ENCODE measurements at regions not wholly inside any gene's neighbourhood (a gene's known extent, or its start where the extent isn't known, plus 50 kb on each side); places are given as distances from the start of the nearest gene placed in this dataset.

DNA sequence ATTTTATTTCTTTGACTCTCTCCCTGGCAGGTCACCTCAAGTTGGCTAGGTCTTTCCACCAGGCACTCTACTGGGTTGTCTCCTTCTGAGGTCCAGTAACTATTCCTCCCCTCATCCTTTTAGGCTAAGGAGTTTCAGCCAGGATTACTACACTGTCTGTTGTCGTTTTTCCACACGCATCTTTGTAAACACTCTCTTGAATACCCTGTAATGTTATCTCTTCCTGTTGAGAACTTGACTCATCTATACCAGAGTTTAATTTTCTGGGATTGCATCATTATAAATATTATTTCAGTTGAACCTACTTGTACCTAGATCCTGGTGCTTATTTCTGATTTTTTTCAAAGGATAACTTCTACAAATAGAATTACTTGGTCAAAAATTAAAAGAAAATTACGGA is 138.3 kb downstream of the SQOR start:
- no peaks in the 10 kb centered on the region for H3K4me1 Mint-ChIP-seq
- Histone ChIP-seq H3K27ac (ENCODE audit: low read depth, low read length) (no peak overlapping the region), H3K9me3 (ENCODE audit: control insufficient read depth in 1 of 2, low read length in 2 of 2) (no peaks in the 10 kb centered on the region), H3K27me3 (ENCODE audit: insufficient read depth, low read length) (no peaks in the 10 kb centered on the region), H3K36me3 (ENCODE audit: insufficient read depth, low read length) (no peaks in the 10 kb centered on the region), H3K4me1 (ENCODE audit: insufficient read depth, low read length) (no peaks in the 10 kb centered on the region), H3K4me3 (ENCODE audit: low read length in 2 of 2) (no peak overlapping the region)
- CTCF ChIA-PET (ENCODE audit: partially characterized antibody) = no interaction called here
- H3K27me3 Mint-ChIP-seq = peaks cover 4% of the 10 kb centered on the region in 2 donors
- H3K36me3 Mint-ChIP-seq = no peaks in the 10 kb centered on the region
- DNase-seq = no peak
- no peak overlapping the region for H3K4me3 Mint-ChIP-seq
- POLR2A ChIA-PET (ENCODE audit: partially characterized antibody) = no interaction called here
- H3K27ac Mint-ChIP-seq = no peak overlapping the region
- H3K9me3 Mint-ChIP-seq = peaks cover 0 to 2% (median 0%) of the 10 kb centered on the region in 8 donors
- intact Hi-C loops (cut with micrococcal nuclease) = no loop called here

DNA sequence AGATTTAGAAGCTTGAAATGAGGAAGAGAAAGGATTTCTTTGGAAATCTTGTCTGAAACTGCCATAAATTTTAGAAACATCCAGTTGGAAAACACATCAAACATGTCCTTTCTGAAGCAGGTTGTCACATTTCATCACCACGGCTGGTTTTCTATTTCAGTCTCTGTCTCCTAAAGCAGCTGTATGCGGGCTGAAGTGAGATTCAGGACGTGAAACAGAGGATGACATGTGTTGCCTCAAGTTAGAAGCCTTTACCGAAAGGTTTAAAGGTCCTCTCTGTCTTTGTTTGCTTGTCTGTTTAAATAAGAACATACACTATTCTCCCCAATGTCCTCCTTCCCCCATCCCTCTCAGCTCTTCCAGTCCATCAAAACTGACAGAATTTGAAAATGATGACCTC is 141.9 kb downstream of the SQOR start:
- intact Hi-C loops (cut with micrococcal nuclease) = no loop called here
- Histone ChIP-seq H3K27me3 (ENCODE audit: insufficient read depth, low read length) (no peaks in the 10 kb centered on the region), H3K27ac (ENCODE audit: low read depth, low read length) (no peak overlapping the region), H3K4me1 (ENCODE audit: insufficient read depth, low read length) (no peaks in the 10 kb centered on the region), H3K4me3 (ENCODE audit: low read length in 2 of 2) (no peak overlapping the region), H3K9me3 (ENCODE audit: control insufficient read depth in 1 of 2, low read length in 2 of 2) (no peaks in the 10 kb centered on the region), H3K36me3 (ENCODE audit: insufficient read depth, low read length) (no peaks in the 10 kb centered on the region)
- no peaks in the 10 kb centered on the region for H3K36me3 Mint-ChIP-seq
- H3K27me3 Mint-ChIP-seq = peaks cover 6 to 7% of the 10 kb centered on the region in 2 donors
- POLR2A ChIA-PET (ENCODE audit: partially characterized antibody) = no interaction called here
- CTCF ChIA-PET (ENCODE audit: partially characterized antibody) = interaction anchor here (0.7 kb wide), 1 partner anchor 13 kb away, joined by 3 read pairs; no protein-coding TSS in a partner anchor
- H3K9me3 Mint-ChIP-seq = peaks cover 0 to 2% (median 0%) of the 10 kb centered on the region in 8 donors
- H3K4me3 Mint-ChIP-seq = no peak overlapping the region
- DNase-seq = no peak
- no peaks in the 10 kb centered on the region for H3K4me1 Mint-ChIP-seq
- no peak overlapping the region for H3K27ac Mint-ChIP-seq

DNA sequence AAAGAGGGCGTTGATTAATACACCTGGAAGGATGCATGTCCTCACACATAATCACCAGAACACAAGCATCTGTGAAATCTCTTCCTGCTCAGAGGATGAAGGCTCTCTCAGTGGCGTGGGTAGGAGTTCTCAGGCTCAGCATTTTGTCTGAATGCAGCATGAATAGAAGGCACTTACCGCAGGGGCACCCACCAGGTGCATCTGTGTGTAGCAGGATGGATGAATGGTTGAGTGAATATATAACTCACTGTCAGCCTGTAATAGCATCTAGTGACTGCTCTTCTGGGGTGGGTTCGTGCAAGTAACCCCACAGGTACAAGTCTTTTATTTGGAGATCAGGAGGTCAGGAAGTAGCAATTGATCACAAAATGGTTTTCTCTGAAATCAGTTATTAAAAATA is 143.0 kb downstream of the SQOR start:
- ChIA-PET CTCF (ENCODE audit: partially characterized antibody) (no interaction called here), POLR2A (ENCODE audit: partially characterized antibody) (no interaction called here)
- Histone ChIP-seq H3K36me3 (ENCODE audit: insufficient read depth, low read length) (no peaks in the 10 kb centered on the region), H3K4me1 (ENCODE audit: insufficient read depth, low read length) (no peaks in the 10 kb centered on the region), H3K4me3 (ENCODE audit: low read length in 2 of 2) (no peak overlapping the region), H3K27me3 (ENCODE audit: insufficient read depth, low read length) (no peaks in the 10 kb centered on the region), H3K27ac (ENCODE audit: low read depth, low read length) (no peak overlapping the region), H3K9me3 (ENCODE audit: control insufficient read depth in 1 of 2, low read length in 2 of 2) (no peaks in the 10 kb centered on the region)
- Mint-ChIP-seq H3K4me3 (no peak overlapping the region), H3K9me3 (peaks cover 0 to 2% (median 0%) of the 10 kb centered on the region in 8 donors), H3K27me3 (peaks cover 5 to 8% of the 10 kb centered on the region in 2 donors), H3K4me1 (no peaks in the 10 kb centered on the region), H3K36me3 (no peaks in the 10 kb centered on the region), H3K27ac (no peak overlapping the region)
- intact Hi-C loops (cut with micrococcal nuclease) = no loop called here
- no peak for DNase-seq

DNA sequence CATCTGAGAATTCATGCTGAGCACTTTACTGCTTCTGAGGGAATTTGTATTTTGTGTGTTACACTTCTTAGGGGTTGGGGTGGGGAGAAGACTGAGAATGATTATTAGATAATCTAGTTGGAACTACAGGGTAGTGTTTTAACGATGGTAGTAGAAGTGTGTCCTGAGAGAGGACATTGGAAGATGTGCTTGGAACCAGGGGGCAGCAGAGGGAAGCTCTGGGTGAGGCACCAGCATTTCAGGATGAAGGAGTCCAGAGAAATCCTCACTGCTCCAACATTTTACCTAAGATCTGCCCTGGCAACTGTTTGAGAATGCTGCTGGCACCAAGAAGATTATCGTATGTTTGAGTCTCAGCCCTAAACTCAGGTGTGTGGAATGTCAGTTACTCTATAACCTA is 145.5 kb downstream of the SQOR start:
- H3K27ac Mint-ChIP-seq = no peak overlapping the region
- Histone ChIP-seq H3K9me3 (ENCODE audit: control insufficient read depth in 1 of 2, low read length in 2 of 2) (no peaks in the 10 kb centered on the region), H3K27me3 (ENCODE audit: insufficient read depth, low read length) (no peaks in the 10 kb centered on the region), H3K36me3 (ENCODE audit: insufficient read depth, low read length) (no peaks in the 10 kb centered on the region), H3K4me3 (ENCODE audit: low read length in 2 of 2) (no peak overlapping the region), H3K4me1 (ENCODE audit: insufficient read depth, low read length) (no peaks in the 10 kb centered on the region), H3K27ac (ENCODE audit: low read depth, low read length) (no peak overlapping the region)
- intact Hi-C loops (cut with micrococcal nuclease) = no loop called here
- H3K4me1 Mint-ChIP-seq = no peaks in the 10 kb centered on the region
- no peak overlapping the region for H3K4me3 Mint-ChIP-seq
- H3K9me3 Mint-ChIP-seq = peaks cover 0 to 2% (median 0%) of the 10 kb centered on the region in 8 donors
- POLR2A ChIA-PET (ENCODE audit: partially characterized antibody) = no interaction called here
- no peaks in the 10 kb centered on the region for H3K36me3 Mint-ChIP-seq
- peaks cover 11 to 13% of the 10 kb centered on the region in 2 donors for H3K27me3 Mint-ChIP-seq
- CTCF ChIA-PET (ENCODE audit: partially characterized antibody) = no interaction called here
- no peak for DNase-seq

DNA sequence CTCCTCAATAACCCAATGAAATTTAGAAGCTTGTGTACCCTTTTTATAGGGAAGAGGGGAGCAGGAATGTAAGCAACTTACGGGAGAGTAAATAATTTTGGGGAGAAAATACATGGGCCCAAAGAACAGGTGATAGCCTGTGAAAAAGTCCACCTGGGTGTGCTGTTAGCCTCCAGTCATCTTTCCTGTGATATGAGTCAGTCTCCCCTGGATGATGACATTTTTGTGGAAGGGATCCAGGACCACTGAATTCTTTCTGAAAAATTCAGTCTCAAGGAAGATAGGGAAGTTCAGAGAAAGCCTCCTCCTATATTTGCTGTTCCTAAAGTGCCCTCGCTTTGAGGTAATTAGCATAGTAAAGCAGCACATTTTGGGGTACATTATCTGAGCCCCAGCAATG is 149.8 kb downstream of the SQOR start:
- Mint-ChIP-seq H3K36me3 (no peaks in the 10 kb centered on the region), H3K4me1 (no peaks in the 10 kb centered on the region), H3K4me3 (no peak overlapping the region), H3K27ac (no peak overlapping the region), H3K27me3 (peaks cover 12 to 13% of the 10 kb centered on the region in 2 donors), H3K9me3 (peaks cover 0 to 2% (median 0%) of the 10 kb centered on the region in 8 donors)
- H3K27ac ChIP-seq (ENCODE audit: low read depth, low read length) = no peak overlapping the region
- no peak for DNase-seq
- intact Hi-C loops (cut with micrococcal nuclease) = no loop called here
- ChIA-PET CTCF (ENCODE audit: partially characterized antibody) (no interaction called here), POLR2A (ENCODE audit: partially characterized antibody) (no interaction called here)
- H3K36me3 ChIP-seq (ENCODE audit: insufficient read depth, low read length) = no peaks in the 10 kb centered on the region
- H3K4me3 ChIP-seq (ENCODE audit: low read length in 2 of 2) = no peak overlapping the region
- H3K9me3 ChIP-seq (ENCODE audit: control insufficient read depth in 1 of 2, low read length in 2 of 2) = no peaks in the 10 kb centered on the region
- no peaks in the 10 kb centered on the region for H3K27me3 ChIP-seq (ENCODE audit: insufficient read depth, low read length)
- no peaks in the 10 kb centered on the region for H3K4me1 ChIP-seq (ENCODE audit: insufficient read depth, low read length)

DNA sequence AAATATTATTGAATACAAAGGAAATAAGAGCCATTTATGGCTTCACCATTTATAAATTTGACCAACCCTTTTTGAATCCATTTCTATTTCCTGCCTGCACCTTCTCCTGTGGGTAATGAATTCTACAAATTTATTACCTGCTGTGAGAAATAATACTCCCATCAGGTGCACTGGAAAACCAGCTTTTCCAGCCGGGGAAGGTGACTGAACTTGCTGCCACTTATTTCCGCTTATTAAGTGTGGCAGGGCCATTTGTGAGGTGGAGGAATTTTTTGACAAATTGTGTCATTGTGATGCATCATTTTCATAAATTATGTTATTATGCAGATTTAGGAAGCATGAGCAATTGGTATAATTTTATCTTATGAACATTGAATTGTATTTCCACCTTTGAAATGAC is 151.1 kb downstream of the SQOR start:
- Histone ChIP-seq H3K27ac (ENCODE audit: low read depth, low read length) (no peak overlapping the region), H3K4me3 (ENCODE audit: low read length in 2 of 2) (no peak overlapping the region), H3K4me1 (ENCODE audit: insufficient read depth, low read length) (no peaks in the 10 kb centered on the region), H3K36me3 (ENCODE audit: insufficient read depth, low read length) (no peaks in the 10 kb centered on the region), H3K27me3 (ENCODE audit: insufficient read depth, low read length) (no peaks in the 10 kb centered on the region), H3K9me3 (ENCODE audit: control insufficient read depth in 1 of 2, low read length in 2 of 2) (no peaks in the 10 kb centered on the region)
- Mint-ChIP-seq H3K27me3 (peaks cover 11 to 13% of the 10 kb centered on the region in 2 donors), H3K4me1 (no peaks in the 10 kb centered on the region), H3K4me3 (no peak overlapping the region), H3K27ac (no peak overlapping the region), H3K9me3 (peaks cover 0 to 2% (median 0%) of the 10 kb centered on the region in 8 donors), H3K36me3 (no peaks in the 10 kb centered on the region)
- ChIA-PET CTCF (ENCODE audit: partially characterized antibody) (no interaction called here), POLR2A (ENCODE audit: partially characterized antibody) (no interaction called here)
- intact Hi-C loops (cut with micrococcal nuclease) = no loop called here
- no peak for DNase-seq

DNA sequence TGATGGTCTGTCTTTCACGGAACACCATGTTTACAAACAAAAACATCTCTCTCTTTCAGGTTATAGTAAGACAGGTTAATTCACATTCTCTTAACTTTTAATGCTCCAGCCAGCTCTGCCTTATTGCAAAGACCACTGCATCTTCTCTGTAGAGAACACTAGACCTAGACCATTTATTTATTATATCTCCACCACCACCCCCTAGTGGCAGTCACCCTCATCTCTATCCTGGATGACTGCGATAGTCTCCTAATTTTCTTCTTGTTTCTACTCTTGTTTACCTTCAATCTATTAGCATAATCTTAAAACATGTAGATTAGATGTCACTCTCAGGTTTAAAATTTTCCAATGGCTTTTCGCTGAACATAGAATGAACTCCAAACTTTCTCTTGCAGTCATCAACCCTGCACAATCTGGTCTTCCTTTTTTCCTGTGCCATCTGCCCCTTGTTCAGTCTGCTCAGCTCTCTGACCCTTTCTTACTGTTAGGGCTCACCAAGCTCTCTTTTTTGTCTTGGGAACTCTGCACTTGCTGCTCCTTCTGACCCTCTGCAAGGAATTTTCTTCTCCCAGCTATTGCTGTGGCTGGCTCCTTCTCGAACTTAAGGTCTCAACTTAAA is 155.6 kb downstream of the SQOR start:
- Mint-ChIP-seq H3K4me1 (no peaks in the 10 kb centered on the region), H3K27me3 (peaks cover 7 to 9% of the 10 kb centered on the region in 2 donors), H3K27ac (no peak overlapping the region), H3K9me3 (peaks cover 0 to 2% (median 0%) of the 10 kb centered on the region in 8 donors), H3K4me3 (no peak overlapping the region), H3K36me3 (no peaks in the 10 kb centered on the region)
- ChIA-PET CTCF (ENCODE audit: partially characterized antibody) (interaction anchor here (1.1 to 1.3 kb wide), 2 partner anchors 12 to 14 kb away, joined by 3 read pairs; no protein-coding TSS in a partner anchor), POLR2A (ENCODE audit: partially characterized antibody) (no interaction called here)
- intact Hi-C loops (cut with micrococcal nuclease) = no loop called here
- Histone ChIP-seq H3K27ac (ENCODE audit: low read depth, low read length) (no peak overlapping the region), H3K27me3 (ENCODE audit: insufficient read depth, low read length) (no peaks in the 10 kb centered on the region), H3K9me3 (ENCODE audit: control insufficient read depth in 1 of 2, low read length in 2 of 2) (no peaks in the 10 kb centered on the region), H3K4me3 (ENCODE audit: low read length in 2 of 2) (no peak overlapping the region), H3K36me3 (ENCODE audit: insufficient read depth, low read length) (no peaks in the 10 kb centered on the region), H3K4me1 (ENCODE audit: insufficient read depth, low read length) (no peaks in the 10 kb centered on the region)
- DNase-seq = no peak

DNA sequence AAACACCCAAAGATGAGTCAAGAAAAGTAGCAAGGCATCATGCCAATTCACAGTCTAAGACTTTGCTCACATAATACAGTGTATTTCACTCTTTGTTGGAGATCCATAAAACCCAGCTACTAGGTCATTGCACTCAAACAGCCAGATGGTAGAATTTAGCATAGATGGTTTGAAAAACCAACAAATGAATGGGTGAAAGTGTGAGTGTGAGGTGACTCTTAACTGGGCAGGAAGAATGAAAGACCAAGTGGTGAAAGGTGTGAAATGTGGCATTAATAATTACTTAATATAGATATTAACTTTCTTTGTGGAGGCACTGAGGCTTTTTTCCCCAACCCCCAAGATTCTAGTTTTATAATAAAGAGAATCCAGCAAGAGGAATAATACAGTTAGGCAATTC is 159.5 kb downstream of the SQOR start:
- Histone ChIP-seq H3K36me3 (ENCODE audit: insufficient read depth, low read length) (no peaks in the 10 kb centered on the region), H3K27me3 (ENCODE audit: insufficient read depth, low read length) (no peaks in the 10 kb centered on the region), H3K4me3 (ENCODE audit: low read length in 2 of 2) (no peak overlapping the region), H3K4me1 (ENCODE audit: insufficient read depth, low read length) (no peaks in the 10 kb centered on the region), H3K27ac (ENCODE audit: low read depth, low read length) (no peak overlapping the region), H3K9me3 (ENCODE audit: control insufficient read depth in 1 of 2, low read length in 2 of 2) (no peaks in the 10 kb centered on the region)
- Mint-ChIP-seq H3K36me3 (no peaks in the 10 kb centered on the region), H3K27me3 (peaks cover 7 to 8% of the 10 kb centered on the region in 2 donors), H3K4me1 (peaks cover 0 to 2% (median 0%) of the 10 kb centered on the region in 4 donors), H3K9me3 (no peaks in the 10 kb centered on the region), H3K27ac (no peak overlapping the region), H3K4me3 (no peak overlapping the region)
- intact Hi-C loops (cut with micrococcal nuclease) = no loop called here
- ChIA-PET CTCF (ENCODE audit: partially characterized antibody) (no interaction called here), POLR2A (ENCODE audit: partially characterized antibody) (no interaction called here)
- no peak for DNase-seq
